ENCODE measurements at regions not wholly inside any gene's neighbourhood (a gene's known extent, or its start where the extent isn't known, plus 50 kb on each side); places are given as distances from the start of the nearest gene placed in this dataset.
"Not testable (repeated sequence)": the region's sequence is repeated elsewhere in the genome, so short reads cannot be mapped to it uniquely, and the experiment has no call there.

- Histone ChIP-seq H3K9me3 (replicated peaks) (no peaks in the 10 kb centered on the region), H3K27me3 (no peaks in the 10 kb centered on the region), H3K36me3 (no peaks in the 10 kb centered on the region), H3K27ac (no peak overlapping the region), H3K4me1 (no peaks in the 10 kb centered on the region), H3K4me3 (no peak overlapping the region)
- no peak for DNase-seq
Measured at GRCh38 chr15:26049900-26050657, 187.0 kb upstream of the ATP10A start.

GRCh38 chr15:26048669-26049068, 185.5 kb upstream of the ATP10A start:
- DNase-seq: no peak
- Histone ChIP-seq H3K27me3 (no peaks in the 10 kb centered on the region), H3K36me3 (no peaks in the 10 kb centered on the region), H3K4me3 (no peak overlapping the region), H3K27ac (no peak overlapping the region), H3K9me3 (replicated peaks) (no peaks in the 10 kb centered on the region), H3K4me1 (no peaks in the 10 kb centered on the region)

GRCh38 chr15:26045516-26045915, 182.4 kb upstream of the ATP10A start:
- H3K9me3 ChIP-seq (replicated peaks): no peaks in the 10 kb centered on the region
- no peak overlapping the region for H3K4me3 ChIP-seq
- H3K36me3 ChIP-seq: no peaks in the 10 kb centered on the region
- no peak overlapping the region for H3K27ac ChIP-seq
- no peaks in the 10 kb centered on the region for H3K27me3 ChIP-seq
- DNase-seq: no peak
- no peaks in the 10 kb centered on the region for H3K4me1 ChIP-seq

GRCh38 chr15:26043018-26043417, 179.9 kb upstream of the ATP10A start:
- no peak for DNase-seq
- Histone ChIP-seq H3K4me1 (no peaks in the 10 kb centered on the region), H3K27me3 (no peaks in the 10 kb centered on the region), H3K36me3 (no peaks in the 10 kb centered on the region), H3K9me3 (replicated peaks) (no peaks in the 10 kb centered on the region), H3K4me3 (no peak overlapping the region), H3K27ac (no peak overlapping the region)

- Histone ChIP-seq H3K27ac (no peak overlapping the region), H3K9me3 (replicated peaks) (no peaks in the 10 kb centered on the region), H3K27me3 (no peaks in the 10 kb centered on the region), H3K4me1 (no peaks in the 10 kb centered on the region), H3K36me3 (no peaks in the 10 kb centered on the region), H3K4me3 (no peak overlapping the region)
- DNase-seq: no peak
Measured at GRCh38 chr15:26038693-26039092, 175.6 kb upstream of the ATP10A start.

GRCh38 chr15:26037369-26037768, 174.2 kb upstream of the ATP10A start:
- no peak for DNase-seq
- H3K27me3 ChIP-seq: no peaks in the 10 kb centered on the region

GRCh38 chr15:26033493-26033892, 170.4 kb upstream of the ATP10A start:
- Histone ChIP-seq H3K4me1 (no peaks in the 10 kb centered on the region), H3K9me3 (replicated peaks) (no peaks in the 10 kb centered on the region), H3K27ac (no peak overlapping the region), H3K4me3 (no peak overlapping the region), H3K27me3 (no peaks in the 10 kb centered on the region), H3K36me3 (no peaks in the 10 kb centered on the region)
- no peak for DNase-seq

More at GRCh38 chr15:26037369-26037768, 174.2 kb upstream of the ATP10A start:
- no peak overlapping the region for H3K27ac ChIP-seq
- H3K4me1 ChIP-seq: no peaks in the 10 kb centered on the region
- no peak overlapping the region for H3K4me3 ChIP-seq
- no peaks in the 10 kb centered on the region for H3K9me3 ChIP-seq (replicated peaks)
- no peaks in the 10 kb centered on the region for H3K36me3 ChIP-seq

- no peak for DNase-seq
- Histone ChIP-seq H3K4me1 (no peaks in the 10 kb centered on the region), H3K36me3 (no peaks in the 10 kb centered on the region), H3K27me3 (no peaks in the 10 kb centered on the region), H3K4me3 (no peak overlapping the region), H3K27ac (no peak overlapping the region), H3K9me3 (replicated peaks) (no peaks in the 10 kb centered on the region)
Measured at GRCh38 chr15:26032162-26032846, 169.2 kb upstream of the ATP10A start.

GRCh38 chr15:26029586-26029985, 166.5 kb upstream of the ATP10A start:
- H3K4me1 ChIP-seq; DNase-seq; H3K9me3 ChIP-seq (replicated peaks): not testable (repeated sequence)

GRCh38 chr15:26029146-26029545, 166.0 kb upstream of the ATP10A start:
- Histone ChIP-seq H3K4me1 (no peaks in the 10 kb centered on the region), H3K27me3 (no peaks in the 10 kb centered on the region), H3K27ac (no peak overlapping the region), H3K9me3 (replicated peaks) (no peaks in the 10 kb centered on the region), H3K36me3 (no peaks in the 10 kb centered on the region), H3K4me3 (no peak overlapping the region)
- DNase-seq: no peak

More at GRCh38 chr15:26029586-26029985, 166.5 kb upstream of the ATP10A start:
- not testable (repeated sequence) for H3K27ac ChIP-seq, H3K27me3 ChIP-seq, H3K4me3 ChIP-seq, H3K36me3 ChIP-seq

GRCh38 chr15:26028086-26028740, 165.1 kb upstream of the ATP10A start:
- H3K4me3 ChIP-seq: no peak overlapping the region
- no peak overlapping the region for H3K27ac ChIP-seq
- H3K9me3 ChIP-seq (replicated peaks): no peaks in the 10 kb centered on the region
- H3K36me3 ChIP-seq: no peaks in the 10 kb centered on the region
- H3K27me3 ChIP-seq: no peaks in the 10 kb centered on the region
- DNase-seq: no peak
- H3K4me1 ChIP-seq: no peaks in the 10 kb centered on the region

- DNase-seq; H3K36me3 ChIP-seq; H3K27me3 ChIP-seq; H3K27ac ChIP-seq; H3K4me1 ChIP-seq; H3K4me3 ChIP-seq; H3K9me3 ChIP-seq (replicated peaks): not testable (repeated sequence)
Measured at GRCh38 chr15:26026671-26027070, 163.5 kb upstream of the ATP10A start.

GRCh38 chr15:26024241-26024640, 161.1 kb upstream of the ATP10A start:
- Histone ChIP-seq H3K27me3 (no peaks in the 10 kb centered on the region), H3K9me3 (replicated peaks) (no peaks in the 10 kb centered on the region), H3K27ac (no peak overlapping the region), H3K36me3 (no peaks in the 10 kb centered on the region), H3K4me1 (no peaks in the 10 kb centered on the region), H3K4me3 (no peak overlapping the region)
- DNase-seq: no peak

GRCh38 chr15:26023691-26024090, 160.6 kb upstream of the ATP10A start:
- Histone ChIP-seq H3K4me3 (no peak overlapping the region), H3K36me3 (no peaks in the 10 kb centered on the region), H3K27me3 (no peaks in the 10 kb centered on the region), H3K9me3 (replicated peaks) (no peaks in the 10 kb centered on the region), H3K4me1 (no peaks in the 10 kb centered on the region), H3K27ac (no peak overlapping the region)
- DNase-seq: no peak

- no peaks in the 10 kb centered on the region for H3K9me3 ChIP-seq (replicated peaks)
- no peak for DNase-seq
Measured at GRCh38 chr15:26023231-26023630, 160.1 kb upstream of the ATP10A start.

More at GRCh38 chr15:26023231-26023630, 160.1 kb upstream of the ATP10A start:
- Histone ChIP-seq H3K4me3 (no peak overlapping the region), H3K4me1 (no peaks in the 10 kb centered on the region), H3K27ac (no peak overlapping the region), H3K27me3 (no peaks in the 10 kb centered on the region), H3K36me3 (no peaks in the 10 kb centered on the region)
